ENCODE measurements at regions not wholly inside any gene's neighbourhood (a gene's known extent, or its start where the extent isn't known, plus 50 kb on each side); places are given as distances from the start of the nearest gene placed in this dataset.

- TF ChIP-seq TCF4 (CRISPR knock-in tag; IDR thresholded peaks at IDR 0.05; ENCODE audit: borderline replicate concordance), result no peak
- TF ChIP-seq PATZ1 (CRISPR knock-in tag; IDR thresholded peaks at IDR 0.05; ENCODE audit: borderline replicate concordance), result no peak
- ATAC-seq, result no peak
Measured at GRCh38 chr4:45122406-45122805, 396.1 kb upstream of the GNPDA2 start.

GRCh38 chr4:45121426-45121975, 395.1 kb upstream of the GNPDA2 start:
- no peak for ATAC-seq
- TF ChIP-seq PATZ1 (CRISPR knock-in tag; IDR thresholded peaks at IDR 0.05; ENCODE audit: borderline replicate concordance), result no peak
- TF ChIP-seq GLIS3 (CRISPR knock-in tag; IDR thresholded peaks at IDR 0.05), result no peak
- TF ChIP-seq SNAI2 (CRISPR knock-in tag; IDR thresholded peaks at IDR 0.05), result no peak
- no peak for TF ChIP-seq ZNF565 (CRISPR knock-in tag; conservative IDR thresholded peaks at IDR 0.05; ENCODE audit: low read depth)
- no peak for TF ChIP-seq ZFP30 (CRISPR knock-in tag; IDR thresholded peaks at IDR 0.05)
- TF ChIP-seq CREB5 (CRISPR knock-in tag; IDR thresholded peaks at IDR 0.05; ENCODE audit: low read depth), result no peak
- no peak for TF ChIP-seq POU6F1 (CRISPR knock-in tag; IDR thresholded peaks at IDR 0.05; ENCODE audit: borderline replicate concordance, low read depth)
- TF ChIP-seq OSR1 (CRISPR knock-in tag; IDR thresholded peaks at IDR 0.05), result no peak
- TF ChIP-seq BACH2 (CRISPR knock-in tag; IDR thresholded peaks at IDR 0.05; ENCODE audit: borderline replicate concordance), result no peak
- no peak for TF ChIP-seq ESRRG (CRISPR knock-in tag; IDR thresholded peaks at IDR 0.05)
- TF ChIP-seq ISL1 (CRISPR knock-in tag; IDR thresholded peaks at IDR 0.05), result no peak
- TF ChIP-seq RARB (CRISPR knock-in tag; IDR thresholded peaks at IDR 0.05), result no peak
- no peak for TF ChIP-seq ARNTL (CRISPR knock-in tag; IDR thresholded peaks at IDR 0.05; ENCODE audit: borderline replicate concordance, low read depth)
- no peak for TF ChIP-seq ZNF70 (CRISPR knock-in tag; IDR thresholded peaks at IDR 0.05)
- no peak for TF ChIP-seq CSDC2 (CRISPR knock-in tag; IDR thresholded peaks at IDR 0.05)
- no peak for TF ChIP-seq TOX (CRISPR knock-in tag; IDR thresholded peaks at IDR 0.05; ENCODE audit: borderline replicate concordance)
- no peak for TF ChIP-seq PPARA (CRISPR knock-in tag; IDR thresholded peaks at IDR 0.05; ENCODE audit: borderline replicate concordance)

- ATAC-seq, result no peak
- no peak for TF ChIP-seq ARNTL (CRISPR knock-in tag; IDR thresholded peaks at IDR 0.05; ENCODE audit: borderline replicate concordance, low read depth)
- no peak for TF ChIP-seq ZFP3 (CRISPR knock-in tag; IDR thresholded peaks at IDR 0.05)
Measured at GRCh38 chr4:45120163-45120562, 393.8 kb upstream of the GNPDA2 start.

- ATAC-seq, result no peak
- TF ChIP-seq OSR1 (CRISPR knock-in tag; IDR thresholded peaks at IDR 0.05), result no peak
- TF ChIP-seq ZFP30 (CRISPR knock-in tag; IDR thresholded peaks at IDR 0.05), result no peak
- TF ChIP-seq ZNF8 (CRISPR knock-in tag; IDR thresholded peaks at IDR 0.05), result no peak
- TF ChIP-seq SNAI2 (CRISPR knock-in tag; IDR thresholded peaks at IDR 0.05), result no peak
- TF ChIP-seq POU6F1 (CRISPR knock-in tag; IDR thresholded peaks at IDR 0.05; ENCODE audit: borderline replicate concordance, low read depth), result no peak
- TF ChIP-seq PPARA (CRISPR knock-in tag; IDR thresholded peaks at IDR 0.05; ENCODE audit: borderline replicate concordance), result no peak
- no peak for TF ChIP-seq PATZ1 (CRISPR knock-in tag; IDR thresholded peaks at IDR 0.05; ENCODE audit: borderline replicate concordance)
- TF ChIP-seq ZNF70 (CRISPR knock-in tag; IDR thresholded peaks at IDR 0.05), result no peak
- no peak for TF ChIP-seq ARNTL (CRISPR knock-in tag; IDR thresholded peaks at IDR 0.05; ENCODE audit: borderline replicate concordance, low read depth)
- no peak for TF ChIP-seq CSRNP3 (CRISPR knock-in tag; IDR thresholded peaks at IDR 0.05)
Measured at GRCh38 chr4:45119376-45119775, 393.0 kb upstream of the GNPDA2 start.

All from SK-N-SH treated with all-trans-retinoic acid at 6 μM for 48 hours (cell line).